MG63 (cell line): ENCODE measurements at regions not wholly inside any gene's neighbourhood (a gene's known extent, or its start where the extent isn't known, plus 50 kb on each side); places are given as distances from the start of the nearest gene placed in this dataset.
A peak's percentile ranks its signal among the peaks of the same experiment; 100 is the strongest.

Source experiments
- DNase-seq: peaks from one replicate; pipeline ENCODE4 v3.0.0-alpha.2; 2020
- H3K27me3 ChIP-seq: fragments of 250-450 bp; sonication (Bioruptor Pico); 2 replicates; pipeline ENCODE4 v1.5.1; 2020; ENCODE audit warnings: mild to moderate bottlenecking, moderate library complexity
- H3K36me3 ChIP-seq: fragments of 250-450 bp; sonication (Bioruptor Pico); 2 replicates; pipeline ENCODE4 v1.5.1; 2020; ENCODE audit warnings: mild to moderate bottlenecking, moderate library complexity
- H3K4me3 ChIP-seq: fragments of 250-450 bp; sonication (Bioruptor Pico); 2 replicates; pipeline ENCODE4 v1.5.1; 2020; ENCODE audit warnings: mild to moderate bottlenecking, moderate library complexity
- H3K9me3 ChIP-seq: fragments of 250-450 bp; sonication (Bioruptor Pico); 2 replicates; pipeline ENCODE4 v1.5.1; 2020; ENCODE audit warnings: mild to moderate bottlenecking, moderate library complexity

DNA sequence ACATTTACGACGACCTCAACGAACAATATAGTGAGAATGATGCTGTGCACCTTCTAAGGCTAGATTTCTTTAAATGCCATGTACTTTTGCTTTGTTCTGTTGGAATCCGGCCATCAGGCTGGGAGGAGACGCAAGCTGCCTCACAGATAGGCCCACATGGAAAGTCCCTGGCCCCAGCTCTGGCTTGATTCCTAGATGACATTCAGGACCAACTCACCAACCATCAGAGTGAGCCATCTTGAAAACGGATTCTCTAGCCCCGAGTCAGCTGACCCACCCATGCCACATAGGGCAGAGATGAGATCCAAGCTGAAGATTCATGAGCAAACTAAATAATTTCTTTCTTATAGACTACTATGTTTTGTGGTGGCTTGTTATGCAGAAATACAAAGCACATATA is 164.4 kb downstream of the ZNF281 start:
- no peak overlapping the region for H3K4me3 ChIP-seq
- no peaks in the 10 kb centered on the region for H3K27me3 ChIP-seq
- no peaks in the 10 kb centered on the region for H3K9me3 ChIP-seq
- no peaks in the 10 kb centered on the region for H3K36me3 ChIP-seq
- DNase-seq: peak; percentile 90

DNA sequence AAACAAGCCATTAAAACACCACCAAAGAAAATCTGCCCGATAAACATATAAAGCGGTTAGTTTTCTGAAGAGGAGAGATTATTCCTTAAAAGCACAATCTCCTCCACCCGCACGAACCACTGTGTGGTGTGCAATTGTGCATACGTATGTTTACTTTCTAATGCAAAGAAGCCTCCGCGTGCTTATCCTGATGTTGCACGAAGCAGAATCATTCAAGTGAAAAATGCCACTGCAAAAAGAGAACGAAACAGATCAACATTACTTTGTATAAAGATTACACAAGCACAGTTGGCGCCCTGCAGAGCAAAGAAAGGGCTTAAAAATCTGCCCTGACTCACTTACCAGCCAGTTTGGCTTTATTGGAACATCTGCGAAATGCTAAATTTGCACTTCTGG is 166.8 kb downstream of the ZNF281 start:
- no peaks in the 10 kb centered on the region for H3K9me3 ChIP-seq
- H3K36me3 ChIP-seq: no peaks in the 10 kb centered on the region
- no peaks in the 10 kb centered on the region for H3K27me3 ChIP-seq
- peak overlapping the region; percentile 29 for H3K4me3 ChIP-seq
- peak; percentile 56 for DNase-seq

DNA sequence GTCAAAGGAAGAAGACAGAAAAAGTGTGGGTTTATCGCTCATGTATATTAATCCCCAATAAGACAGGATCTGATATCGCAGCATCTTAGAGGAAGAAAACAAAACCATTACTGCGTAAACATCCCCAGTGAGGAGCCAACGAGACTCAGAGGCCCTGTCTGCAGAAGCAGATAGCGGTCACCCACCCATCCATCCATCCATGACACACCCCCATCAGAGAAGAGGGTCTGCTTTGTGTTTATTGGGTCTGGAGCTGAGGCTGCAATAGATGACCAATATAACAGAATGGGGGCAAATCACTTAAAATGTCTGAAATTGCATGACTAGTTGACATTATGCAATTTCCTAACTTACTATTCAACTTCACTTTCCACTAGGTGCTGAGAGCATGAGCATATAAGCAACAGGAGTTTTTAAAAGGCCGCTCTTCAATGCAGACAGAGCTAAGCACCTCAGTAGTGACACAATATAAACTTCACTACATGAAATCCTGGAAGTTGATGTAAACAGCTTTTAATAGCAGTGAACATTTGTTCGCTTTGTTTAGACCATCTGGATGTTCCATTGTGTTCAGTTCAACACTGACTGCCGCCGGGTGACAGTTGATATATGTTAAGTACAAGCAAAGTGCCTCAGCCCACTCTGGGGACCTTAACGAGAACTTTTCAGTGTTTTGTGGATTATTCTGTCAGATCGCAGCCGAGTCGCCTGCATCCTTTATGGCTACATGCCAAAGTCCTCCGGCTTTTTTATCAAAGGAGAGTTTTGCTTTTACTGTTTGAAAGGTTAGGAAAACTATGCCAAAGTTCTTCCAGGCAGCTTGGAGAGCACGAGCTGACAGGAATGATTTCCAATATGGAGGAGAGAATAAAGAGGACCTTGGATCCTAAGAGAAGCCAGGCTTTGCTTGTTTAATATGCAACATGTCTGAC is 167.5 kb downstream of the ZNF281 start:
- DNase-seq: no peak
- Histone ChIP-seq H3K36me3 (no peaks in the 10 kb centered on the region), H3K27me3 (no peaks in the 10 kb centered on the region), H3K9me3 (no peaks in the 10 kb centered on the region), H3K4me3 (peak overlapping the region; percentile 29)

DNA sequence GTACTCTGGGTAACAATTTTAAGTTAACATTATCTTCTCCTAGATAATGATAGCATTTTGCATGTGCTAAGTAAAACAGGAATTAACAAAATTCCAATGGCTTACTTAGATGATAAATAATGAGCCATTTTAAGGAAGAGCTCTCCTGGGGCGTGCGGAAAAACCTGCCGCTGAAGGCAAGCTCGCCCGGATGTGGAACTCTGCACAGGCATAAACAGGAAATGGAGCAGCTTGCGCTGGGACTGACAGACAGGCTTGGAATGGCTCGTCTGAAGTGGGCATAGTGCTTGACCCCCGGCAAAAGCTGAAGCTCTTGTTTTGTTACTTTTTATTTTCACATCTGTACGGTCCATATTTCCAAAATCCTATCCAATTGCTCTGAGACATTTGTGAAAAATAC is 169.2 kb downstream of the ZNF281 start:
- no peak for DNase-seq
- no peaks in the 10 kb centered on the region for H3K9me3 ChIP-seq
- no peaks in the 10 kb centered on the region for H3K27me3 ChIP-seq
- H3K4me3 ChIP-seq: no peak overlapping the region
- no peaks in the 10 kb centered on the region for H3K36me3 ChIP-seq

DNA sequence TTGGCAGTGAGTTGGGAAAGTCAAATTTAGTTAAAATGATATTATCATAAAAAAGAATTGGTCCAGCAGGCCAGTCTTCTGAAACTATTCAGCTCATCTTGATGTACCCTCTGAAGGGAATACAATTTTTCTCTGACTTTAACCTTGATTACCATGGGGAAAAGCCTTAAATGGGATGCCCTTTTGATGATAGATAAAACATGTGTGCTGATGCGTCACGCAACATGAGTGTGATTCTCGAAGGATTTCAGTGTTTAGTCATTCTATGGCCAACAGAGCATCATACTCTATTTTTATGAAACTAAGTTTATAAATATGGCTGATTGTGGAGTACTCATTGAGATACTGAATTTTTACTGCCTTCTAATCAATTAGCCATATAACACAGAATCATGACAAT is 171.5 kb downstream of the ZNF281 start:
- Histone ChIP-seq H3K9me3 (no peaks in the 10 kb centered on the region), H3K36me3 (no peaks in the 10 kb centered on the region), H3K4me3 (no peak overlapping the region), H3K27me3 (no peaks in the 10 kb centered on the region)
- no peak for DNase-seq

DNA sequence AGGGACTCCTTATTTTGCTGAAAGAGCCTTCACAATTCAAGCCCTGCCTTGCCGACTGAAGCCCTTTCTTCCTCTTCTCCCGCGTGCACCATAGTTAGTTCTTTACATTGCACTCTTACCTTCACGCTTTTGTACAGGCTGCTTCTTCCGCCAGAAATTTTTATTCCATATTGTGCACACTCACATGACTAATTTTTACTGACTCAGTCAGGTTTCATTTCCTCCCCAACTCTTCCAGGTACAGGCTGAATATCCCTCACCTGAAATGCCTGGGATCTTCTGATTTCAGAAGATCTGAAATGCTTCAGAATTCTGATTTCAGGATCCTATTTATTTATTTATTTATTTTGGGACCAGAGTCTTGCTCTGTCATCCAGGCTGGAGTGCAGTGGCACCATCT is 172.8 kb downstream of the ZNF281 start:
- no peak overlapping the region for H3K4me3 ChIP-seq
- H3K27me3 ChIP-seq: no peaks in the 10 kb centered on the region
- no peaks in the 10 kb centered on the region for H3K9me3 ChIP-seq
- no peaks in the 10 kb centered on the region for H3K36me3 ChIP-seq
- no peak for DNase-seq

DNA sequence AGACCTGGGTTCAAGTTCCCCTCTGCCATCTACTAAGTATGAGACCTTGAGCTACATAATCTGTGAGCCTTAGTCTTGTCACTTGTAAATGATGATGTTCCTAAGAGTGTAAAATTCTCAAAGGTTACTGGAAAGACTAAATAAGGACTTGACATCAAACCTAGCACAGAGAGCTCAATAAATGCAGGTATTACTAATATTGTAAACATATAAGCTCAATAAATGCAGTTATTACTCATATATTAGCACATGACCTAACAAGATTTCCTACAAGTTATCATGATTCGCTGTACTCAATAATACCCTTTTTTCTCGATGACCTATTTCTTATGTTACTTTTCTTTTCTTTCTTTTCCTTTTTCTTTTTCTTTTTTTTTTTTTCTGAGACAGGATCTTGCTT is 174.9 kb downstream of the ZNF281 start:
- Histone ChIP-seq H3K27me3 (no peaks in the 10 kb centered on the region), H3K36me3 (no peaks in the 10 kb centered on the region), H3K4me3 (no peak overlapping the region), H3K9me3 (no peaks in the 10 kb centered on the region)
- no peak for DNase-seq

DNA sequence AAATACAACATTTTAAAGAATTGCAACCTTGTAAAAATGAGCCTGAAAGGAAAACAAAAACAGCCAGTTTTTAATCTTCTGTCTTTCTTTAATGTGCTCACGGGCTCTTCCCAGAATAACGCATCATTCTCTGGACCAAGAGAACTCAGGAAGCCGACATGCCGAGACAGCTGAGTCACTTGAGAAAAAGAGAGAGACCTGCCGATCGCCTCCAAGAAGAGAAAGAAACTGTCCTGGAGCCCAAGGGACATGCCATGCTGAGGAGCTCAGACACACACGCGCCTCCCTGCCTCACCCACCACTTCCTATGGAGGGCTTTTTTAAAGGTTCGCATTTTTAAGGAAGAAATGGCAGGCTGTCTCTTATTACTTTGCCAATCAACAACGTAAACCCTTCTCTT is 176.4 kb downstream of the ZNF281 start:
- H3K9me3 ChIP-seq: no peaks in the 10 kb centered on the region
- peak; percentile 24 for DNase-seq
- no peak overlapping the region for H3K4me3 ChIP-seq
- H3K36me3 ChIP-seq: no peaks in the 10 kb centered on the region
- H3K27me3 ChIP-seq: no peaks in the 10 kb centered on the region

DNA sequence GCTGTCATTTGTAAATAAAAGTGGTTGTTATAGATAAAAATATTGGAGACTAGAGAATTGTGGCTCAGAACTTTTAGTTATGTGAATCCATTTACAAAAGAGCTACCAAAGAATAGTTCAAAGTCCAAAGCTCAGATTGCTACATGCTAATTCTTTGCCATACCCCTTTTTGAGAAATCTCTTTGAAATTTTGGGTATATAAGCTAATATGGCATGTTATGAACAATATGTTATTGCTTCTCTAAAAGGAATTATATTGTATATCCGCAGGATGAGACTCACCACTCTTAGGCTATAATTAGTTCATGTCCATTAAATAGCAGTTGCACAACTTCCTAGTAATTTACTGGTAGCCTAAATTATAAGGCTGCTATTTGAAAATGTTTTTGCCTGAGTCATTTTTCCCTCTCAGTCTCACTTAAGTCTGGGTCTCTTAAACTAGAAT is 178.0 kb downstream of the ZNF281 start:
- no peak for DNase-seq
- Histone ChIP-seq H3K4me3 (no peak overlapping the region), H3K27me3 (no peaks in the 10 kb centered on the region), H3K9me3 (no peaks in the 10 kb centered on the region), H3K36me3 (no peaks in the 10 kb centered on the region)

DNA sequence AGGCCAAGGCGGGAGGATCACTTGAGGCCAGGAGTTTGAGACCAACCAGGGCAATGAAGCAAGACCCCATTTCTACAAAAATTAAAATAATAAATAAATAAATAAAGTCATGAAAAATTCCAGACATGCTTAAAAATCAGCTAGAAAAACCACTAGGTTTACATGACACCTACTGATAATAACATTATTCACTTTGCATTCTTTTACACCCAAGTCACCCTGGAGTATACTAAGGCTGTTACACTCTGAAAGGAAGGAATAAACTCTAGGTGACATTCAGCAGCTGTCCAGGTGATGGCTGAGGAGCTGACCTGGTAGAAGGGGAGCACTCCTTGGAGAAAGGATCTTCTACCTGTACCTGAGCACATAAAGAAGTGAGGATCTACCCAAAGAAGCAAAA is 179.2 kb downstream of the ZNF281 start:
- Histone ChIP-seq H3K9me3 (no peaks in the 10 kb centered on the region), H3K36me3 (no peaks in the 10 kb centered on the region), H3K27me3 (no peaks in the 10 kb centered on the region), H3K4me3 (no peak overlapping the region)
- no peak for DNase-seq

DNA sequence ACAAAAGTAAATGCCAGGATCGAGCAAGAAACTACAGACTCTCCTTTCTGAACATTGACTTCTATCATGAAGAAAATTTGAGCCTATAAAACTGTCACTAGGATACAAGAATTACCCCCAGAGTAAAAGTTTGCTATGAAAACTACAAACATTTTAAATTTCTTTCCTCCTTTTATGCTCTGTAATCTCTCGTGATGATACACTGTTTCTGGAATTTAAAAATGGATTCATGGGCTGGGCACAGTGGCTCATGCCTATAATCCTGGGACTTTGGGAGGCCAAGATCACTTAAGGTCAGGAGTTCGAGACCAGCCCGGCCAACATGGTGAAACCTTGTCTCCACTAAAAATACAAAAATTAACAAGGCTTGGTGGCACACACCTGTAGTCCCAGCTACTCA is 181.3 kb downstream of the ZNF281 start:
- Histone ChIP-seq H3K9me3 (no peaks in the 10 kb centered on the region), H3K36me3 (no peaks in the 10 kb centered on the region), H3K4me3 (no peak overlapping the region), H3K27me3 (no peaks in the 10 kb centered on the region)
- DNase-seq: no peak

DNA sequence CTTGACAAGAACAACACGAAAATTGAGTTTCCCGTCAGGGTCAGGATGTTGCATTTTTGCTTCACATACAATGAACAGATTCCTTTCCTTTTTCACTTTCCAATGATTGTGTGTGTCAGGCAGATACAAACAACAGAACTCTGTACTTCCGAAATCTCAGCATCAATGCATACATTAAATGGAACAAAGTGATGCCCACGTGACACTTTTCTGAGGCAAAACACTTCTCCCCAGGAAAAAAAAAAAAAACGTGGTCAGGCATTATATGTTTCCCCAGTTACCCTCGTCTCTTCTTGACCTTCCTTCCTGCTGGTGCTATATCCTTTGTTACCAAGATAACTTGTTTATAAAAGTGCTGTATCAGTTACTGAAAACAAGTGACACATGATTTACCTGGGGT is 181.8 kb downstream of the ZNF281 start:
- H3K4me3 ChIP-seq: no peak overlapping the region
- H3K36me3 ChIP-seq: no peaks in the 10 kb centered on the region
- H3K27me3 ChIP-seq: no peaks in the 10 kb centered on the region
- no peaks in the 10 kb centered on the region for H3K9me3 ChIP-seq
- no peak for DNase-seq
